Stimulated activated naive CD8-positive, alpha-beta T cell treated with anti-CD3 and anti-CD28 coated beads, Interleukin-15, Interleukin-2, amounts not matched to agents 100 ng/mL and 50 ng/mL, for 24 hours (primary cell): ENCODE measurements at regions not wholly inside any gene's neighbourhood (a gene's known extent, or its start where the extent isn't known, plus 50 kb on each side); places are given as distances from the start of the nearest gene placed in this dataset.

Source experiments
- H3K27ac Mint-ChIP-seq: one replicate; pipeline ENCODE4 v1.8.0; 2021; ENCODE audit warnings: mild to moderate bottlenecking, mixed read lengths
- H3K27me3 Mint-ChIP-seq: one replicate; pipeline ENCODE4 v1.8.0; 2021; ENCODE audit warnings: mixed read lengths
- H3K36me3 Mint-ChIP-seq: one replicate; pipeline ENCODE4 v1.8.0; 2021; ENCODE audit warnings: low read depth, mixed read lengths
- H3K4me1 Mint-ChIP-seq: one replicate; pipeline ENCODE4 v1.8.0; 2021; ENCODE audit warnings: low read depth, mixed read lengths
- H3K4me3 Mint-ChIP-seq: one replicate; pipeline ENCODE4 v1.8.0; 2021; ENCODE audit warnings: mild to moderate bottlenecking, mixed read lengths
- H3K9me3 Mint-ChIP-seq: one replicate; pipeline ENCODE4 v1.8.0; 2021; ENCODE audit warnings: mixed read lengths

DNA sequence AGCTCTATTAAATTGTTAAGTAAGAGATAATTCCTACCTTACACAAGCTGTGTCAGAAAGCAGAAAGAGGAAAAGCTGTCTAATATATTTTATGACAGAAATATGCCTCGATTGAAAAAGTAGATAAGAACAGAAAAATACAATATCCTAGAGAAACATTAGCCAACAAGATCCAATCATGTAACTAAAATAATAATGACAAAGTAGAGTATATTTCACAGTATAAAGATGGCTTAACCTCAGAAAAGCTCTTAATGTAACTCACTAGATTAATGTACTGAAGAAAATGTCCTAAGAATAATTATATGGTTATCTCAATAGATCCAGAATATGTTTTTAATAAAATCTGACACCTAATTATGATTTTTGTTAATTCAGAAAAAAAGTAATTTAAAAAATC, 89.8 kb upstream of the HABP2 start:
- Mint-ChIP-seq H3K36me3 (no peaks in the 10 kb centered on the region), H3K4me3 (no peak overlapping the region), H3K27me3 (peaks cover 30% of the 10 kb centered on the region), H3K4me1 (no peaks in the 10 kb centered on the region), H3K27ac (no peak overlapping the region), H3K9me3 (no peaks in the 10 kb centered on the region)

DNA sequence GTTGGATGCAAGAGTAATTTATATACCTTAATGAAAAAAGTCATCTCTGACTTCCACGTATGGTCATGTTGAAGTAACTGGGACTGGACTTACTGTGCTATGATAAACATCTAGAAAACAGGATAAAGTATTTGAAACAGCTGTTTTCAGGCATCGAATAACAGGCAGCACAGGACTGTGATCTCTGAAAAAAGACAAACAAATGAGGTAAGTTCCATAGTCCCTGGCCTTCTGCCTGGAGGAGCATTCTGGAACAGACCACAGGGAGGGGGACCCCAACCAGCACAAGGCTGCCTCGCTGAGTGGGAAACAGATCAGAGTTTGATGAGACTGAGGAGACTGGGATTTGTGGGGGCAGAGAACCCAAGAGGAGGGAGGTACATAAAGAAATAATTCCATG, 89.1 kb upstream of the HABP2 start:
- Mint-ChIP-seq H3K36me3 (no peaks in the 10 kb centered on the region), H3K4me3 (no peak overlapping the region), H3K27me3 (peaks cover 30% of the 10 kb centered on the region), H3K4me1 (no peaks in the 10 kb centered on the region), H3K27ac (no peak overlapping the region), H3K9me3 (no peaks in the 10 kb centered on the region)

DNA sequence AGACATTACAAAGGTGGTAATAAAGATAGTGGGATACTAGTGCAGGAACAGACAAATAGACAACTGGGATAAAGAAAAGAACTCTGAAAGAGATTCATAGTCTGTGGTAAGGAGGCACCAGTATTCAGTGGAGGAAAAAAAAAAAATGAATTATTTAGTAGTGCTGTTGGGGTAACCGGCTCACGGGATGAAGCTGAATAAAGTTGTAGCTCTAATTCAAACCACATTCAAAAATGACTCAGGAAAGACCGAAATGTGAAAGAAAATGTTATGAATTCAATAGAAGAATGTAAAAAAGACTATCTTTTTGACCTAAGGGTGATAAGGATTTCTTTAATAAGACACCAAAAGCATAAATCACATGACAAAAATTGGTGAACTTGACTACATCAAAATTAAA, 83.1 kb upstream of the HABP2 start:
- H3K27ac Mint-ChIP-seq, result no peak overlapping the region
- no peaks in the 10 kb centered on the region for H3K9me3 Mint-ChIP-seq
- no peaks in the 10 kb centered on the region for H3K4me1 Mint-ChIP-seq
- H3K27me3 Mint-ChIP-seq, result peaks cover 8% of the 10 kb centered on the region
- H3K4me3 Mint-ChIP-seq, result no peak overlapping the region
- no peaks in the 10 kb centered on the region for H3K36me3 Mint-ChIP-seq

DNA sequence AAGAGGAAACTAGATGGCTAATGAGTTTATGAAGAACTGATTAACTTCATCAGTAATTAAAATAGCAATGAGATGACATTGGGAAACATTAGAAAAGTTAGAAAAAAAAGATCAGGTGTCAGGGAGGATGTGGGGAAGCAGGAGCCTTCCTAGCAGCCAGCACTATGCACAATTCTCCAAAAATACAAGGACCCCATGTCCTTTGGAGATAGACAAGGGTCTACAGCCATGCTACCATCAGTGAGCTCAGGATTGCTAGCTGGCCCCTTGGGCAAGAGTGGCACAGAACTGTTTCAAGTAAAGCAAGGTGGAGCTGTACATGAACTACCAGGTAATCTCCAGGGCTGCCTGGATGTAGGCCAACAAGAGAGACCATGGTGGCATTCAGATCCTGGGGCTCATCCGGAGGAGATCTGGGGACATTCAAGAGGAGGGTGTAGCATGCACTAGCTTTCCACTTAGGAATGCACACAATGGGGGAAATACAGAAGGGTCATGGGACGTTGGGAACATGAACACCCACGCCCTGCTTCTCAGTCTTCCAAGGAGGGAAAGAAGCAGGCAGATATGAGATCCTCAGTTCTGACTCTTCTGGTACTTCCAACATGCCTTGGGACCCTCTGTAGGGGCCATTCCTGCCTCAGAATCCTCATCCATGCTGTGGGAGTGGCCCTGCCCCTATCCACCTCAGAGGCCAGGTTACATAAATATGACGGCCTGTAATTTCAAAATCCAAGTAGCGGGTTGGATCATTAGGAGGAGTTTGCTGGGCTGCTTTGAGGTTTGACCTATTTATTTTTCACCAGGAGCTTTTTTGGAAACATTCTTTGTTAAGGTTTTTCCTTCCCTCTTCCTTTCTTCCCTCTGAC, 82.2 kb upstream of the HABP2 start:
- Mint-ChIP-seq H3K9me3 (no peaks in the 10 kb centered on the region), H3K4me3 (no peak overlapping the region), H3K27ac (no peak overlapping the region), H3K36me3 (no peaks in the 10 kb centered on the region), H3K4me1 (no peaks in the 10 kb centered on the region), H3K27me3 (peaks cover 8% of the 10 kb centered on the region)

DNA sequence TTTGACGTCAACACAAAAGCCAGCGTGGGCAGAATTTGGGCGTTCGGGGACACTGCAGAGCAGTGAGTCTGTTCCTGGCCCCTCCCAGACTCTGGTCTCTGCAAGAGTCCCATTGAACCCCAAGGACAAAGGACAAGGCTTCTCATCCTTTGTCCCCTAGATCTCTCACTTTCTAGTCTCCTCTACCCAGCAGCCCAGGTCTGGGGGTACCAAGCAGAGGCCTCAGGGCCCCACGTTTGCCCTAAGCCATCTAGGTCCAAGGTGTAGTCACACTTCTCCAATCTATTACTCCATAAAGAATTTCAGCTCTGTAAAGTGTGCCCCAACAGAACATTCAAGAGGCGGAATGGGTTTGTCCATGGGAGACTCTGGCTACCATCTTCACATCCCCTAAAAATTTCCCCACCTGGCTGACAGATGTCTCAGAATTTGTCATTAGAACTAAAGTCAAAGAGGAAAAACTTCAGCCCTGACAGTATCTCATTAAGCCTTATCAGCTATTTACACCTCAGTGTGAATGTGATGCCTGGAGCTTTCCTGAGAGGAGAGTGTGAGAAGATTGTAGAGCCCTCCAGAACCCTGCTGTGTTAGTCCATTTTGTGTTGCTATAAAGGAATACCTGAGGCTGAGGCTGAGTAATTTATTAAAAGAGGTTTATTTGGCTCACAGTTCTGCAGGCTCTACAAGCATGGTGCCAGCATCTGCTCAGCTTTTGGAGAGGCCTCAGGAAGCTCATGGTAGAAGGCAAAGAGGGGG, 81.4 kb upstream of the HABP2 start:
- H3K27me3 Mint-ChIP-seq, result peaks cover 8% of the 10 kb centered on the region
- no peaks in the 10 kb centered on the region for H3K36me3 Mint-ChIP-seq
- H3K4me3 Mint-ChIP-seq, result no peak overlapping the region
- H3K4me1 Mint-ChIP-seq, result no peaks in the 10 kb centered on the region
- H3K27ac Mint-ChIP-seq, result no peak overlapping the region
- no peaks in the 10 kb centered on the region for H3K9me3 Mint-ChIP-seq

DNA sequence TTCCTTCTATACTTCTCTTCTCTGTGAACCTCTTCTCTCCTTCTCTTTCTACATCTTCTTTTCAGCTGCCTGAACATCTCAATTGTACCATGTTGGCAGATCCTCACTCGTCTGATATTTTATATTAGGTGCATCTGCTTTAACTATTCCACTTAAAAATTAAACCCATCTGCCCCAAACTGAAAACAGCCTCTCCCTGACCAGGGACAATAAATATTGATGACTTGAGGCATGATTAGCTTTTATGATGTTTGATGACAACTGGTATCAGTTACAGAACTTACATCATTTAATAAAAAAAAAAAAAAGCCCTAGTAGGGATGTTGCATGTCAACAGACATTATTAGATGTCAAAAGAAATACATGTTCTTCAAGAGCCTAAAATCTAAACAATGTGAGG, 79.8 kb upstream of the HABP2 start:
- peaks cover 4% of the 10 kb centered on the region for H3K27me3 Mint-ChIP-seq
- H3K4me3 Mint-ChIP-seq, result no peak overlapping the region
- no peaks in the 10 kb centered on the region for H3K4me1 Mint-ChIP-seq
- H3K9me3 Mint-ChIP-seq, result peaks cover under 1% of the 10 kb centered on the region
- H3K36me3 Mint-ChIP-seq, result no peaks in the 10 kb centered on the region
- H3K27ac Mint-ChIP-seq, result no peak overlapping the region

DNA sequence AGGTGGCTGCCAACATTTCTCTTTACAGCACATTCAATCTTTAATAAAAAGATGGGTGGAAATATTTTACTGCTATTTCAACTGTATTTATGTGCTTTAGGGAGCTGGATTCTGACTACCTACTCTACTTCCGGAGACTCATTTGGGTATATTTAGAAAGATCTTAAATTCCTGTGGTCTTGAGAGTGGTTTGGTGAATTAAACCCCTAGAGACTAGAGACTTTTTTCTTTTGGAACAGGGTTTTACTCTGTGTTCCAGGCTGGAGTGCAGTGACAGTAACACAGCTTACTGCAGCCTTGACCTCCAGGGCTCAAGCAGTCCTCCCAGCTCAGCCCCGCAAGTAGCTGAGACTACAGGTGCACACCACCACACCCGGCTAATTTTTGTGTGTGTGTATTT, 79.0 kb upstream of the HABP2 start:
- Mint-ChIP-seq H3K27me3 (peaks cover 4% of the 10 kb centered on the region), H3K4me1 (no peaks in the 10 kb centered on the region), H3K27ac (no peak overlapping the region)

DNA sequence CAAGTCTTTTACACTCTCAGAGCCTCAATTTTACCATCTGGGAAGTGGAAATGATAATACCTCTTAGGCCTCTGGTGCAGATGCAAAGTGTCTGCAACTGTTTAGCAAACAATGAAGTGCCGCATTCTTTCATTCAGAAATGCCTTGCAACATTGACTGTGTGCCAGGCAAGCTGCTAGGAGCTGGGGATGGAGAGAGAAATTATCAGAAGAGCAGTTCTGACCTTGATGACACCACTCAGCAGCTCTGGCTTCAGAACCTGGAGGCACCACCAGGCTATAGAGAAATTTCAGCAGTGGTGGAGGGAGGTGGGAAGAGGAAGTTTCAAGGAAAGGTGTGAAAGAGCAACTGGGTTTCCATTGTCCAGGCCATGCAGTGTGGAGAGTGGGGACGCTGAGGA, 78.1 kb upstream of the HABP2 start:
- H3K9me3 Mint-ChIP-seq, result peaks cover 9% of the 10 kb centered on the region
- H3K4me3 Mint-ChIP-seq, result no peak overlapping the region
- no peaks in the 10 kb centered on the region for H3K36me3 Mint-ChIP-seq
- H3K4me1 Mint-ChIP-seq, result no peaks in the 10 kb centered on the region
- peaks cover 4% of the 10 kb centered on the region for H3K27me3 Mint-ChIP-seq
- no peak overlapping the region for H3K27ac Mint-ChIP-seq

More for the DNA sequence above, 79.0 kb upstream of the HABP2 start:
- Mint-ChIP-seq H3K9me3 (peaks cover 7% of the 10 kb centered on the region), H3K36me3 (no peaks in the 10 kb centered on the region), H3K4me3 (no peak overlapping the region)

DNA sequence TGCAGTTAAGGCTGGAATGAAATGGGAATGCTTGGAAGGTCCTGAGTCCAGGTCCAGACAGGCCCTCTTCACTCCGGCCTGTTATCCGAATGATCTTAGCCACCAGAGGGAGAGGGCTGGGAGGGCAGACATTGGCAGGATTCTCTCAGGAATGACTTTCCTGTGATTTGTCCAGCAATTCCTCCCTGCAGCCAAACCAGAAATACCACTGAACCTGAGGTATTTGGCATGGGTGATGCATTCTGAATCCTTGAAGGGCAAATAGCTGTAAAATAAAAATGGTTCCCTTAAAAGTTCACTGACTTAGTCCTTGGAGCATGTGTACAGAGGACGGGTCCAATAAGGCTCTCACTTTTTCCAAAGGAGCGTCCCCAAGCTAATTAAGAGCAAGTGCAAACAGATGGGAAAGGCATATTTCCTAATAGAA, 77.5 kb upstream of the HABP2 start:
- H3K27me3 Mint-ChIP-seq, result peaks cover 4% of the 10 kb centered on the region
- no peaks in the 10 kb centered on the region for H3K4me1 Mint-ChIP-seq
- H3K36me3 Mint-ChIP-seq, result peaks cover 3% of the 10 kb centered on the region
- peaks cover 15% of the 10 kb centered on the region for H3K9me3 Mint-ChIP-seq
- H3K4me3 Mint-ChIP-seq, result no peak overlapping the region
- no peak overlapping the region for H3K27ac Mint-ChIP-seq

DNA sequence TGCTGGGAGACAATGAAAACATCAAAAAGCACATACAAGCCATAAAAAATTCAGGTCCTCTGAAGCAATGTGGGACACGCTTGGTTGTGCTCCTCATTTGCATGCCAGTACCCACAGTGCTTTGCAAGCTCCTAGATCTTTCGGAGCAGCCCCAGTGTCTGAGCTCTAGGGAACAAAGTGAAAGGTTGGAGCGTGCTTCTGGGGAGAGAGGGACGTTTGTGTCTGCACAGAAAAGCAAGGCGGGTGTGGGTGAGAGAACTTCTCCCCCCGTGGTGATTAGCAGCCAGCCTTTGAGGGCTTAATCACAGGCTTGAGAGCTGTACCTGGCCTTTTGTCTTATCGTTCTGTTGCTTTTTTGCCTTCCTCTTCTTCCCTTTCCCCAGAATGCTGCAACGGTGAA, 76.7 kb upstream of the HABP2 start:
- peaks cover 17% of the 10 kb centered on the region for H3K9me3 Mint-ChIP-seq
- H3K4me1 Mint-ChIP-seq, result no peaks in the 10 kb centered on the region
- peaks cover 6% of the 10 kb centered on the region for H3K36me3 Mint-ChIP-seq
- H3K27me3 Mint-ChIP-seq, result peaks cover 4% of the 10 kb centered on the region
- no peak overlapping the region for H3K27ac Mint-ChIP-seq
- no peak overlapping the region for H3K4me3 Mint-ChIP-seq

DNA sequence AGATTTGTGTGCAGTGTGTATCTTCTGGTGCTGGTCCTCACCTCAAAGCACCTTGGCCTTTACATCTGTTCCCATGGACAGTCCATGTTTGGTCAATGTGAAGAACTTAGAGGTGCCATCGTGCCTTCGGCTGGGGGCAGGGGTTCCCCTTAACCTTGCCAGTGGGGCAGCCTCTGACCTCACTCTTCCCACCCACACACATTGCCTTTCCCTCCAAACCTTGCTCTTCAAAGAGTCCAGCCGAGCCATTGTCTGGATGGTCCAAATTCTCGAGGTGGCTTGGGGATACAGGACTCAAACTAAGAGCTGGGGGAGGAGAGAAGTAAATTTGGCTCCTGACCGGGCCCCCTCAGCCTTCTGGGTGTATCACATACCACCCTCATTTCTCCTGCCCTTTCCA, 76.2 kb upstream of the HABP2 start:
- H3K36me3 Mint-ChIP-seq, result peaks cover 6% of the 10 kb centered on the region
- no peaks in the 10 kb centered on the region for H3K4me1 Mint-ChIP-seq
- H3K4me3 Mint-ChIP-seq, result no peak overlapping the region
- peaks cover 4% of the 10 kb centered on the region for H3K27me3 Mint-ChIP-seq
- peaks cover 17% of the 10 kb centered on the region for H3K9me3 Mint-ChIP-seq
- H3K27ac Mint-ChIP-seq, result no peak overlapping the region

DNA sequence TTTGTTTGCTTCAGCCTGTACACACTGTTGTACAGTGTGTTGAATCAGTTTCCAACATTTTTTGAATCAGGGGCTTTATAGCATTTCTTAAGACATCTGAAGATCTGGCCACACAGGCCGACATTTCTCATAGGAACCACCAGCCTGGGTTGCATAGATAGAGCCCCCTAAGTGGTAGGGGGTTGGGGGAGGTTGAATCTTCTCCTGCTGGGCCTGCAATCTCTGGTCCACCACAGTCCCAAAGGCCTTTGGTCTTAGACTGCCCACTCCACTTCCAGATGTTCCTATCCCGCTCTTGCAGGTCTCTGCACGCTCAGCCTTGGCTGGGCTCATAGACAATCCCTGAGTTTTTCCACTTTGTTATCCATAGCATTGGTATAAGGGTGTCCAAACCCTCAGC, 75.4 kb upstream of the HABP2 start:
- Mint-ChIP-seq H3K27ac (no peak overlapping the region), H3K9me3 (peaks cover 17% of the 10 kb centered on the region), H3K27me3 (peaks cover 4% of the 10 kb centered on the region), H3K36me3 (peaks cover 6% of the 10 kb centered on the region), H3K4me3 (no peak overlapping the region), H3K4me1 (no peaks in the 10 kb centered on the region)

DNA sequence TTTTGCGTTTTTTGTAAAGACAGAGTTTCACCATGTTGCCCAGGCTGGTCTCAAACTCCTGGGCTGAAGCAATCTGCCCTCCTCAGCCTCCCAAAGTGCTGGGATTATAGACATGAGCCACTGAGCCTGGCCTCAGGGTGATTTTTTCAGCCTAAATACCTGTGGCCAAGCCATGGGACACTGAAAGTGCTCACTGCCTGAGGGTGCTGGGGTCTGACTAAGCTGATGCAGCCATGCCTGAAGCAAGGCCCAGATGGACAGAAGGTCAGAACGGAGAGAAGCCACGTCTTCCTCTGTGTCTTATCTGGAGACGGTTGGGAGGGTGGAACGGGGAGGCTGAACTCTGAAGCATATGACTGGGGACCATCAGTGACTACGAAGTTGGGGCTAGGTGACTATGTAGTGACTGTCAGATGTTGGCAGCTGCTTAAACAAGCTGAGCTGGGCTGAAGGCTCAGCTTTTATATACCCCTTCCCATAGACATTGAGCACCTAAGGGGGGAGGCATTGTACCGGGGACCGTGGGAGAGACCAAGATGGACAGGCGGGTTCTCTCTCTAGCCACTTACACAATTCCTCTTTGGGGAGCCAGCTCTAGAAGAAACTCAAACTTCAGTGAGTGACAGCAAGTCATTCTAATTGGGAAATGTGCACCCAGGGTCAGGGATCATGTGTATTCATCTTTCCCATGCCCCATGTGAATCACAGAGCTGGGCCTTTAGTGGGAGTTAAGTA, 73.3 kb upstream of the HABP2 start:
- Mint-ChIP-seq H3K9me3 (peaks cover 17% of the 10 kb centered on the region), H3K27ac (no peak overlapping the region), H3K27me3 (peaks cover 4% of the 10 kb centered on the region), H3K4me1 (no peaks in the 10 kb centered on the region), H3K36me3 (peaks cover 6% of the 10 kb centered on the region), H3K4me3 (no peak overlapping the region)

DNA sequence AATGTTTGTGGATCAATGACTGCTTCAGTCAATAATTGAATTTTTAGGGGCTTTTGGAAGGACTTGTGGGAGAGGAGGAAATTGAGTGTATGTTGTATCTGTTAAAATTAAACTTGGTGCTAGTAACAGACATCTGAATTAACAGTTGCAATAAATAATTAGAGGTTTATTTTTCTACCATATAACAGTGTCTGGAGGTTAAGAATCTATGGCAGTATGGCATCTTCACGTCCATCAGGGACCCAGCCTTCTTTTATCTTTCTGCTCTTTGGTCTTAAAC, 72.8 kb upstream of the HABP2 start:
- Mint-ChIP-seq H3K27me3 (peaks cover 4% of the 10 kb centered on the region), H3K4me3 (no peak overlapping the region), H3K4me1 (no peaks in the 10 kb centered on the region), H3K9me3 (peaks cover 17% of the 10 kb centered on the region), H3K36me3 (peaks cover 6% of the 10 kb centered on the region), H3K27ac (no peak overlapping the region)

DNA sequence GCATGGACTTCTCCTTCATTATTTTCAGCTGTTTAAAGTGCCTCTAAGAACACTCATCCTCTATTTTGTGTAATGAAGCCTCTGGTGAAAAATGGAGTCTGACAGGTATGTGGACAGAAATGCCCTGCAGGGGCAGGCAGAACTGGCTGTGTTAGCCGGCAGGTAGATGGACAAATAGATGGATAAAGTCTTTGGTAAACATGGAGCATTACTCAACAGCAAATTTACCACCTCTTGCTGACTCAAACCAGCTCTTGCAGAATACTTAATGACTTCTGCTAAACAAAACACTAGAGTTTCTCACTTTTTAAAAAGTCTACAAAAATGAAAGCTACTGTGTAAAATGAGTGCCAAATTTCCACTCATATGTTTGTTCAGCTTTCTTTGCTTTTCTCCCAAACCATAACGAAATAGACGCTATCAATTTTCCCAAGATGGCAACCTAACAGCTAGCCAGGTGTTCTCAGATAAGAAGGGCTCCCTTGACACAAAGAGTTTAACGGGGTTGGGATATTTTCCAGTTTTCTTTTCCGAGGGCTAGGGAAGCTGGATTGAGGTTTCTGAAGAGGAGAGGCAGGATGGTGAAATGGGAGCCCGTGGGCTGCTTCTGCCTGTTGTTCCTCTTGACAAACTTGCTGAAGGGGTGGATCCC, 71.9 kb upstream of the HABP2 start:
- H3K4me3 Mint-ChIP-seq, result no peak overlapping the region
- H3K27ac Mint-ChIP-seq, result no peak overlapping the region
- H3K27me3 Mint-ChIP-seq, result peaks cover 4% of the 10 kb centered on the region
- H3K9me3 Mint-ChIP-seq, result peaks cover 17% of the 10 kb centered on the region
- H3K4me1 Mint-ChIP-seq, result no peaks in the 10 kb centered on the region
- peaks cover 6% of the 10 kb centered on the region for H3K36me3 Mint-ChIP-seq
